HEK293 (cell line): ENCODE measurements at regions not wholly inside any gene's neighbourhood (a gene's known extent, or its start where the extent isn't known, plus 50 kb on each side); places are given as distances from the start of the nearest gene placed in this dataset.
A peak's percentile ranks its signal among the peaks of the same experiment; 100 is the strongest.

Source experiments
- KLF10 ChIP-seq: fragments of 450-650 bp; IDR thresholded peaks from 2 replicates; pipeline ENCODE4 v1.5.1; 2018; ENCODE audit warnings: missing biosample characterization, mild to moderate bottlenecking, missing genetic modification characterization
- RBAK ChIP-seq: fragments of 450-650 bp; formaldehyde crosslinking; IDR thresholded peaks from 2 replicates; pipeline ENCODE4 v1.5.1; 2016; ENCODE audit warnings: missing biosample characterization, missing genetic modification characterization
- TCF7L2 ChIP-seq: IDR thresholded peaks from 2 replicates; pipeline ENCODE4 v1.6.1; 2011; ENCODE audit warnings: low read depth, mild to moderate bottlenecking, inconsistent platforms, low read length, moderate library complexity, borderline replicate concordance
- YY1 ChIP-seq: fragments of 450-650 bp; formaldehyde crosslinking; IDR thresholded peaks from 2 replicates; pipeline ENCODE4 v1.5.1; 2018; ENCODE audit warnings: missing biosample characterization, missing genetic modification characterization
- ZBTB8A ChIP-seq: fragments of 450-650 bp; formaldehyde crosslinking; IDR thresholded peaks from 2 replicates; pipeline ENCODE4 v1.5.1; 2016; ENCODE audit warnings: missing biosample characterization, missing genetic modification characterization
- ZNF266 ChIP-seq: fragments of 450-650 bp; formaldehyde crosslinking; IDR thresholded peaks from 2 replicates; pipeline ENCODE4 v1.5.1; 2016; ENCODE audit warnings: missing biosample characterization, missing genetic modification characterization, low read depth
- ZNF274 ChIP-seq, 2 experiments: fragments of 200-500 bp in 1 of 2; fragments of 450-650 bp in 1 of 2; sonication (Bioruptor generic) in 1 of 2; formaldehyde crosslinking in 1 of 2; IDR thresholded peaks; 2 replicates each; pipeline versions ENCODE4 v1.5.1 to v1.6.1; 2014 to 2016; ENCODE audit warnings: borderline replicate concordance in 1 of 2, inconsistent platforms in 1 of 2, low read length in 1 of 2, missing biosample characterization in 1 of 2, missing genetic modification characterization in 1 of 2
- ZNF596 ChIP-seq: fragments of 450-650 bp; IDR thresholded peaks from 2 replicates; pipeline ENCODE4 v1.5.0; 2018; ENCODE audit warnings: missing biosample characterization, mild to moderate bottlenecking, missing genetic modification characterization, moderate library complexity
- TF ChIP-seq, protein P1 (sequence below): fragments of 450-650 bp; formaldehyde crosslinking; conservative IDR thresholded peaks from 2 replicates; pipeline ENCODE4 v1.5.1; 2016; ENCODE audit warnings: low read depth, missing biosample characterization, missing genetic modification characterization
- TF ChIP-seq, protein P2 (sequence below): fragments of 450-650 bp; formaldehyde crosslinking; IDR thresholded peaks from 2 replicates; pipeline ENCODE4 v1.5.1; 2016; ENCODE audit warnings: missing biosample characterization, missing genetic modification characterization
- TF ChIP-seq, protein P3 (sequence below): IDR thresholded peaks from 2 replicates; pipeline ENCODE4 v1.6.1; 2011; ENCODE audit warnings: mild to moderate bottlenecking, low read depth, low read length, borderline replicate concordance
- TF ChIP-seq, protein P4 (sequence below): fragments of 450-650 bp; formaldehyde crosslinking; IDR thresholded peaks from 2 replicates; pipeline ENCODE4 v1.5.1; 2017; ENCODE audit warnings: missing biosample characterization, mild to moderate bottlenecking, missing genetic modification characterization, moderate library complexity
- TF ChIP-seq, protein P5 (sequence below): fragments of 450-650 bp; formaldehyde crosslinking; IDR thresholded peaks from 2 replicates; pipeline ENCODE4 v1.5.1; 2016; ENCODE audit warnings: missing biosample characterization, missing genetic modification characterization

DNA sequence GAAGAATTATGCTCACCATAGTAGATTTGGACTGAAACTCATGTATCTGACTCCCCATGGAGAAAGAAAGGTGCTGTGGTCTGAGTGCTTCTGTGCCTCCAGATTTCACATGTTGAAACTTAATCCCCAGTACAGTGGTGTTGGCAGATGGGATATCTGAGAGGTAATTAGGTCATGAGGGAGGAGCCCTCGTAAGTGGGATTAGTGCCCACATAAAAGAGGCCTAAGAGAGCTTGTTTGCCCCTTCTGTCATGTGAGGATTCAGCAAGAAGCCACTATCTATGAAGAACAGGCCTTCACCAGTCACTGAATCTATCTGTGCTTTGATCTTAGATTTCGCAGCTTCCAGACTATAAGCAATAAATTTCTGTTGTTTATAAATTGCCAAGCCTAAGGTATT is 150.1 kb downstream of the PLPP3 start:
- TF ChIP-seq, protein P1, sequence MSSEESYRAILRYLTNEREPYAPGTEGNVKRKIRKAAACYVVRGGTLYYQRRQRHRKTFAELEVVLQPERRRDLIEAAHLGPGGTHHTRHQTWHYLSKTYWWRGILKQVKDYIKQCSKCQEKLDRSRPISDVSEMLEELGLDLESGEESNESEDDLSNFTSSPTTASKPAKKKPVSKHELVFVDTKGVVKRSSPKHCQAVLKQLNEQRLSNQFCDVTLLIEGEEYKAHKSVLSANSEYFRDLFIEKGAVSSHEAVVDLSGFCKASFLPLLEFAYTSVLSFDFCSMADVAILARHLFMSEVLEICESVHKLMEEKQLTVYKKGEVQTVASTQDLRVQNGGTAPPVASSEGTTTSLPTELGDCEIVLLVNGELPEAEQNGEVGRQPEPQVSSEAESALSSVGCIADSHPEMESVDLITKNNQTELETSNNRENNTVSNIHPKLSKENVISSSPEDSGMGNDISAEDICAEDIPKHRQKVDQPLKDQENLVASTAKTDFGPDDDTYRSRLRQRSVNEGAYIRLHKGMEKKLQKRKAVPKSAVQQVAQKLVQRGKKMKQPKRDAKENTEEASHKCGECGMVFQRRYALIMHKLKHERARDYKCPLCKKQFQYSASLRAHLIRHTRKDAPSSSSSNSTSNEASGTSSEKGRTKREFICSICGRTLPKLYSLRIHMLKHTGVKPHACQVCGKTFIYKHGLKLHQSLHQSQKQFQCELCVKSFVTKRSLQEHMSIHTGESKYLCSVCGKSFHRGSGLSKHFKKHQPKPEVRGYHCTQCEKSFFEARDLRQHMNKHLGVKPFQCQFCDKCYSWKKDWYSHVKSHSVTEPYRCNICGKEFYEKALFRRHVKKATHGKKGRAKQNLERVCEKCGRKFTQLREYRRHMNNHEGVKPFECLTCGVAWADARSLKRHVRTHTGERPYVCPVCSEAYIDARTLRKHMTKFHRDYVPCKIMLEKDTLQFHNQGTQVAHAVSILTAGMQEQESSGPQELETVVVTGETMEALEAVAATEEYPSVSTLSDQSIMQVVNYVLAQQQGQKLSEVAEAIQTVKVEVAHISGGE = no peak
- TF ChIP-seq, protein P2, sequence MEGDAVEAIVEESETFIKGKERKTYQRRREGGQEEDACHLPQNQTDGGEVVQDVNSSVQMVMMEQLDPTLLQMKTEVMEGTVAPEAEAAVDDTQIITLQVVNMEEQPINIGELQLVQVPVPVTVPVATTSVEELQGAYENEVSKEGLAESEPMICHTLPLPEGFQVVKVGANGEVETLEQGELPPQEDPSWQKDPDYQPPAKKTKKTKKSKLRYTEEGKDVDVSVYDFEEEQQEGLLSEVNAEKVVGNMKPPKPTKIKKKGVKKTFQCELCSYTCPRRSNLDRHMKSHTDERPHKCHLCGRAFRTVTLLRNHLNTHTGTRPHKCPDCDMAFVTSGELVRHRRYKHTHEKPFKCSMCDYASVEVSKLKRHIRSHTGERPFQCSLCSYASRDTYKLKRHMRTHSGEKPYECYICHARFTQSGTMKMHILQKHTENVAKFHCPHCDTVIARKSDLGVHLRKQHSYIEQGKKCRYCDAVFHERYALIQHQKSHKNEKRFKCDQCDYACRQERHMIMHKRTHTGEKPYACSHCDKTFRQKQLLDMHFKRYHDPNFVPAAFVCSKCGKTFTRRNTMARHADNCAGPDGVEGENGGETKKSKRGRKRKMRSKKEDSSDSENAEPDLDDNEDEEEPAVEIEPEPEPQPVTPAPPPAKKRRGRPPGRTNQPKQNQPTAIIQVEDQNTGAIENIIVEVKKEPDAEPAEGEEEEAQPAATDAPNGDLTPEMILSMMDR (tag by site-specific recombination) = no peak
- TF ChIP-seq RBAK (tag by site-specific recombination) (no peak), KLF10 (tag by site-specific recombination) (0 out of 2 replicates have a peak, but pooled peaks have one; percentile 17), ZBTB8A (no peak), ZNF274 (IDR thresholded peaks at IDR 0.05; ENCODE audit: low read length) (no peak), ZNF274 (tag by site-specific recombination; IDR thresholded peaks at IDR 0.05; ENCODE audit: borderline replicate concordance) (no peak), YY1 (no peak), ZNF596 (tag by site-specific recombination) (no peak), ZNF266 (tag by site-specific recombination) (no peak), TCF7L2 (peak; percentile 84)
- TF ChIP-seq, protein P3, sequence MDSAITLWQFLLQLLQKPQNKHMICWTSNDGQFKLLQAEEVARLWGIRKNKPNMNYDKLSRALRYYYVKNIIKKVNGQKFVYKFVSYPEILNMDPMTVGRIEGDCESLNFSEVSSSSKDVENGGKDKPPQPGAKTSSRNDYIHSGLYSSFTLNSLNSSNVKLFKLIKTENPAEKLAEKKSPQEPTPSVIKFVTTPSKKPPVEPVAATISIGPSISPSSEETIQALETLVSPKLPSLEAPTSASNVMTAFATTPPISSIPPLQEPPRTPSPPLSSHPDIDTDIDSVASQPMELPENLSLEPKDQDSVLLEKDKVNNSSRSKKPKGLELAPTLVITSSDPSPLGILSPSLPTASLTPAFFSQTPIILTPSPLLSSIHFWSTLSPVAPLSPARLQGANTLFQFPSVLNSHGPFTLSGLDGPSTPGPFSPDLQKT = no peak
- TF ChIP-seq, protein P4, sequence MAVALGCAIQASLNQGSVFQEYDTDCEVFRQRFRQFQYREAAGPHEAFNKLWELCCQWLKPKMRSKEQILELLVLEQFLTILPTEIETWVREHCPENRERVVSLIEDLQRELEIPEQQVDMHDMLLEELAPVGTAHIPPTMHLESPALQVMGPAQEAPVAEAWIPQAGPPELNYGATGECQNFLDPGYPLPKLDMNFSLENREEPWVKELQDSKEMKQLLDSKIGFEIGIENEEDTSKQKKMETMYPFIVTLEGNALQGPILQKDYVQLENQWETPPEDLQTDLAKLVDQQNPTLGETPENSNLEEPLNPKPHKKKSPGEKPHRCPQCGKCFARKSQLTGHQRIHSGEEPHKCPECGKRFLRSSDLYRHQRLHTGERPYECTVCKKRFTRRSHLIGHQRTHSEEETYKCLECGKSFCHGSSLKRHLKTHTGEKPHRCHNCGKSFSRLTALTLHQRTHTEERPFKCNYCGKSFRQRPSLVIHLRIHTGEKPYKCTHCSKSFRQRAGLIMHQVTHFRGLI (tag by site-specific recombination) = no peak
- TF ChIP-seq, protein P5, sequence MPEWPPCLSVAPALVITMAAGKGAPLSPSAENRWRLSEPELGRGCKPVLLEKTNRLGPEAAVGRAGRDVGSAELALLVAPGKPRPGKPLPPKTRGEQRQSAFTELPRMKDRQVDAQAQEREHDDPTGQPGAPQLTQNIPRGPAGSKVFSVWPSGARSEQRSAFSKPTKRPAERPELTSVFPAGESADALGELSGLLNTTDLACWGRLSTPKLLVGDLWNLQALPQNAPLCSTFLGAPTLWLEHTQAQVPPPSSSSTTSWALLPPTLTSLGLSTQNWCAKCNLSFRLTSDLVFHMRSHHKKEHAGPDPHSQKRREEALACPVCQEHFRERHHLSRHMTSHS = no peak
